T-cell (primary cell): ENCODE measurements at regions not wholly inside any gene's neighbourhood (a gene's known extent, or its start where the extent isn't known, plus 50 kb on each side); places are given as distances from the start of the nearest gene placed in this dataset.
"Not testable (repeated sequence)": the region's sequence is repeated elsewhere in the genome, so short reads cannot be mapped to it uniquely, and the experiment has no call there.

Experiments used
- ATAC-seq, 4 experiments: fragments of 200-7000 bp in 3 of 4; fragments of 150-1000 bp in 1 of 4; cut with Tn5 transposase; replicated peaks in 1 of 4; 1 replicate in 3 of 4; 2 replicates in 1 of 4; pipeline ENCODE4 v1.10.0; 2021; ENCODE audit warnings: moderate library complexity in 3 of 4, mild to moderate bottlenecking in 2 of 4, moderate number of reproducible peaks in 1 of 4
- CTCF ChIA-PET, 2 donors: fragments of 300-600 bp; sonication (Branson Sonifier 250); formaldehyde crosslinking; loops; one replicate each; lab custom pipeline; 2022; ENCODE audit warnings: antibody characterized with exemption in 2 of 2; lab: Charles Lee
- POLR2A ChIA-PET, 2 donors: fragments of 300-600 bp; sonication (Branson Sonifier 250); formaldehyde crosslinking; loops; one replicate each; lab custom pipeline; 2022; ENCODE audit warnings: antibody characterized with exemption in 2 of 2; lab: Charles Lee
- DNase-seq, 35 experiments: peaks; one replicate each; pipeline versions ENCODE4 v3.0.0 to v3.0.0-alpha.2; 2013 to 2023
- H3K27ac ChIP-seq: one replicate; pipeline ENCODE4 v1.5.1; 2013; ENCODE audit warnings: low read length
- H3K27me3 ChIP-seq, 2 experiments: replicated peaks in 1 of 2; 1 replicate in 1 of 2; 2 replicates in 1 of 2; pipeline versions ENCODE4 v1.6.1 to v1.7.0; 2013; ENCODE audit warnings: low read length in 1 of 2, mixed read lengths in 1 of 2; ENCODE audit not compliant: control insufficient read depth in 2 of 2, insufficient read depth in 2 of 2; ENCODE audit errors: extremely low read depth in 1 of 2
- H3K36me3 ChIP-seq, 2 donors: 1 replicate in 1 of 2; 2 replicates in 1 of 2; pipeline versions ENCODE4 v1.6.1 to v1.7.0; 2013; ENCODE audit warnings: low read length in 1 of 2; ENCODE audit not compliant: control insufficient read depth in 2 of 2, insufficient read depth in 1 of 2; ENCODE audit errors: extremely low read depth in 1 of 2
- H3K4me1 ChIP-seq, 2 experiments: 1 replicate in 1 of 2; 2 replicates in 1 of 2; pipeline versions ENCODE4 v1.6.1 to v1.7.0; 2013; ENCODE audit warnings: low read length in 2 of 2, mixed read lengths in 1 of 2; ENCODE audit not compliant: insufficient read depth in 2 of 2, control insufficient read depth in 1 of 2; ENCODE audit errors: extremely low read depth in 1 of 2
- H3K4me3 ChIP-seq, 2 donors: 1 replicate in 1 of 2; 2 replicates in 1 of 2; pipeline versions ENCODE4 v1.5.1 to v1.7.0; 2013; ENCODE audit warnings: mild to moderate bottlenecking in 2 of 2, low read length in 1 of 2, moderate library complexity in 1 of 2; ENCODE audit not compliant: control insufficient read depth in 1 of 2; ENCODE audit errors: extremely low read depth in 1 of 2
- H3K9me3 ChIP-seq: 2 replicates; pipeline ENCODE4 v1.7.0; 2013
- H3K27ac Mint-ChIP-seq, 2 donors: one replicate each; pipeline ENCODE4 v1.8.0; 2020 to 2021; ENCODE audit warnings: mild to moderate bottlenecking in 2 of 2, mixed read lengths in 2 of 2
- H3K27me3 Mint-ChIP-seq, 2 donors: one replicate each; pipeline ENCODE4 v1.8.0; 2021 to 2022; ENCODE audit warnings: mixed read lengths in 2 of 2
- H3K36me3 Mint-ChIP-seq: one replicate; pipeline ENCODE4 v1.8.0; 2021; ENCODE audit warnings: mixed read lengths
- H3K4me1 Mint-ChIP-seq, 3 donors: one replicate each; pipeline ENCODE4 v1.8.0; 2020 to 2022; ENCODE audit warnings: mixed read lengths in 3 of 3, mild to moderate bottlenecking in 1 of 3
- H3K4me3 Mint-ChIP-seq, 3 donors: one replicate each; pipeline ENCODE4 v1.8.0; 2020 to 2022; ENCODE audit warnings: mild to moderate bottlenecking in 3 of 3, mixed read lengths in 3 of 3, moderate library complexity in 3 of 3
- H3K9me3 Mint-ChIP-seq, 3 donors: one replicate each; pipeline ENCODE4 v1.8.0; 2020 to 2022; ENCODE audit warnings: mixed read lengths in 3 of 3
- WGBS: methylation state at CpG from one replicate; pipeline ENCODE4 v1.1.5; 2013; ENCODE audit warnings: missing lambda C conversion rate; ENCODE audit not compliant: insufficient coverage; 5-methylcytosine and 5-hydroxymethylcytosine counted together

DNA sequence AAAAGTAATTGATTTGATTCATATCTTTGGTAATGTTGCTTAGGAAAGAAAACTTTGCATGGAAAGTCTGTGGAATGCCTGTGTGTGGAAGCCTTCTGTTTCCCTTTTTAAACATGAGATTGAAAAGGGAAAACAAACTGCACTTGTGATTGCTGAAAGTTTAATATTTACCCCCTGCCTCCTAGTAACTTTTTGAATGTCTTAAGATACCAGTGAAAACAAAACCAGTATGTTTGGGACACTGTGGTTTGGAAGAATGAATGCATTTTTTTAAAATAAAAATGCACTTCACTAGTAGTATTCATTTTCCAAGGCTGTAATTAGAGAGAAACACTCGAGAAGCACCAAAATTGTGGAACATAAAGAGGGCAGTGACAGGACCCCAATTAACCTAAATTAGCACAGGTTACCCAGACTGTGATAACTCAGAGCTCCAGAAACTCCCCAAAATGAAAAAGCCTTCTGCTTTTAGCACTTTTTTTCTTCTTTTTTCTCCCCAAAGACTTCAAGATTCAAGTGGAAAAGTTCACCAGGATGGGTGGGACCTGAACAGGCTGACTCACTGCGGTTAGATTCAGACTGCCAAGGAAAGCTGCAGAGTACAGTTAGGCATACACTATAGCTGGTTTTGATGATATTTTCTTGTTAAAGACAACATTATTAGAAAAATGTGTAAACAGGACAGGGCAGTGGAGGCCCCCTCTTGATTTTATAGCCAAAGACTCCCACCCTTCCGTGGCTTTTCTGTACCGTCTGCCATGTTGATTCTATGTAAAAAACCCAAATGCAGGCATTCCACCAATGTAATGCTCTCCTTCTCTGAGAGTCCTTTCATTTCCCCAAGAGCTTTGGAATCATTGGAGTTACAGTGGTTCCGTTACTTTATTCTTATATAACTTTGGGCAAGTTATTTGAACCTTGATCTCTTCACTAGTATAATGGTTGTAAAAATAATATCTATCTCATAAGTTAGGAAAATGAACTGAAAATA lies 88.6 kb upstream of the NBPF26 start:
- H3K9me3 Mint-ChIP-seq, H3K36me3 Mint-ChIP-seq, ATAC-seq, H3K36me3 ChIP-seq, H3K4me1 Mint-ChIP-seq, H3K27ac Mint-ChIP-seq, H3K9me3 ChIP-seq, H3K27me3 Mint-ChIP-seq, H3K4me3 ChIP-seq, POLR2A ChIA-PET, H3K27me3 ChIP-seq, H3K4me3 Mint-ChIP-seq, H3K27ac ChIP-seq, H3K4me1 ChIP-seq, DNase-seq, CTCF ChIA-PET: not testable (repeated sequence)
- no CpG with 5 or more reads among the region's 5 CpGs for WGBS

DNA sequence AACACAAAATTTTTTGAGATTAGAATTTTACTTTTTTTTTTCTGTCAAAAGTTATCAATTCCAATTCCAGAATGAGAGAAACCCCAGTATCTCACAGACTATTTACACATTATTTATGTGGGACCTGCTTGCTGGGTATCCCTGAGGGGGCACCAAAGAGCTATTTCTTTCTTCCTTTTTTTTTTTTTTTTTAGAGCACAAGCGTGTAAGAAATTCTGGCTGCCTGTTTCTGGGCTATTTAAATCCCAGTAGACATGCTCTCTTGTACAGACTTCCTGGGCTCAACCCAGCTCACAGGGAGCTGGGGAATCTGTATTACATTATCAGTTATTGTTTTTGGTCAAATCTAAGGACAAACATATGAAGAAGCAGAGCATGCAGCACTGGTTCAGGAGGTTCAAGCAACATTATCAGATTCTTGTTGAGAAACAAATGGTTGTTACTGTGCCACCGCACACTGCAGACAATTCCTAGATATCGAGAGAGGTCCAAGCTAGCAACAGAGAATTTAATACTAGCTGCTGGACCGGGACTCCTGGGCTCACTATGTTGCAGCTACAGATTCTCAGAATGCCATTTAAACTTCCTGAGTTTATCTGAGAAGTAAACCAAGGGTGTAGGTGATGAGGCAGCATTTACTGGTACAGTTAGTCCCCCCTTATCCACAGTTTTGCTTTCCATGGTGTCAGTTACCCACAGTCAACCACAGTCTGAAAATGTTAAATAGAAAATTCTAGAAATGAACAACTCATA lies 83.3 kb upstream of the NBPF26 start:
- H3K9me3 ChIP-seq, H3K9me3 Mint-ChIP-seq, ATAC-seq, H3K36me3 ChIP-seq, H3K27me3 Mint-ChIP-seq, H3K4me3 ChIP-seq, DNase-seq, H3K4me1 ChIP-seq, H3K27ac Mint-ChIP-seq, H3K36me3 Mint-ChIP-seq, H3K4me3 Mint-ChIP-seq, H3K4me1 Mint-ChIP-seq, H3K27me3 ChIP-seq, POLR2A ChIA-PET, H3K27ac ChIP-seq, CTCF ChIA-PET: not testable (repeated sequence)
- no CpG with 5 or more reads among the region's 4 CpGs for WGBS

DNA sequence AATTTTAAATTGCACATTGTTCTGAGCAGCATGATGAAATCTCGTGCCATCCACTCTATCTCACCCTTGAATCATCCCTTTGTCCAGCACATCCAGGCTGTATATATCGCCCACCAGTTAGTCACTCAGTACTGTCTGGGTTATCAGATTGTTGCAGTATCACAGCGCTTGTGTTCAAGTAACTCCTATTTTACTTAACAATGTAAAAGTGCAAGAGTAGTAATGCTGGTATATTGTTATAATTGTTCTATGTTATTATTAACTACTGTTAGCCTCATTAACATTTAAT lies 82.8 kb upstream of the NBPF26 start:
- H3K4me1 Mint-ChIP-seq, H3K4me1 ChIP-seq, H3K27ac ChIP-seq, H3K4me3 ChIP-seq, H3K9me3 ChIP-seq, ATAC-seq, H3K9me3 Mint-ChIP-seq, DNase-seq, H3K27me3 ChIP-seq, H3K4me3 Mint-ChIP-seq, H3K27ac Mint-ChIP-seq, H3K27me3 Mint-ChIP-seq, POLR2A ChIA-PET, CTCF ChIA-PET, H3K36me3 ChIP-seq, H3K36me3 Mint-ChIP-seq: not testable (repeated sequence)
- no CpG with 5 or more reads among the region's 3 CpGs for WGBS

DNA sequence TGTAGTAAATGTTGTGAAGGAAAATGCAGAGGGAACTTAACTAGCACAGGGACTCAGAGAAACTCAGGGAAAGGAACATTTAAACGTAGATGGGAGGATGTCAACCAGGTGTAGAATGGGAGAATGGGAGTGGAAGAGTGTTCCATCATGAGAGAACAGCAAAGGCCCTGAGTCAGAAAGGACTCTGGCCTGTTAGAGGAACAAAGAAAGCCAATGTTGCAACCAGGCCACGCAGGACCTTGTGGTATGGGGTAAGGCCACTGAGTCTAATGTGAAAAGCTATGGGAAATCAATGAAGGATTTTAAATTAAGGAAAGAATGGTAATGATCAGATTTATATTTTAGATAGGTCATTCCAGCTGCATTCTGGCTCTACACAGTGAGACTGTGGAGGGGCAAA lies 76.6 kb upstream of the NBPF26 start:
- H3K27ac ChIP-seq, DNase-seq, H3K27me3 Mint-ChIP-seq, H3K4me1 Mint-ChIP-seq, H3K4me3 ChIP-seq, POLR2A ChIA-PET, H3K4me3 Mint-ChIP-seq, H3K27ac Mint-ChIP-seq, H3K27me3 ChIP-seq, H3K4me1 ChIP-seq, ATAC-seq, CTCF ChIA-PET, H3K9me3 Mint-ChIP-seq, H3K36me3 Mint-ChIP-seq, H3K9me3 ChIP-seq, H3K36me3 ChIP-seq: not testable (repeated sequence)
- no CpG with 5 or more reads among the region's 2 CpGs for WGBS

DNA sequence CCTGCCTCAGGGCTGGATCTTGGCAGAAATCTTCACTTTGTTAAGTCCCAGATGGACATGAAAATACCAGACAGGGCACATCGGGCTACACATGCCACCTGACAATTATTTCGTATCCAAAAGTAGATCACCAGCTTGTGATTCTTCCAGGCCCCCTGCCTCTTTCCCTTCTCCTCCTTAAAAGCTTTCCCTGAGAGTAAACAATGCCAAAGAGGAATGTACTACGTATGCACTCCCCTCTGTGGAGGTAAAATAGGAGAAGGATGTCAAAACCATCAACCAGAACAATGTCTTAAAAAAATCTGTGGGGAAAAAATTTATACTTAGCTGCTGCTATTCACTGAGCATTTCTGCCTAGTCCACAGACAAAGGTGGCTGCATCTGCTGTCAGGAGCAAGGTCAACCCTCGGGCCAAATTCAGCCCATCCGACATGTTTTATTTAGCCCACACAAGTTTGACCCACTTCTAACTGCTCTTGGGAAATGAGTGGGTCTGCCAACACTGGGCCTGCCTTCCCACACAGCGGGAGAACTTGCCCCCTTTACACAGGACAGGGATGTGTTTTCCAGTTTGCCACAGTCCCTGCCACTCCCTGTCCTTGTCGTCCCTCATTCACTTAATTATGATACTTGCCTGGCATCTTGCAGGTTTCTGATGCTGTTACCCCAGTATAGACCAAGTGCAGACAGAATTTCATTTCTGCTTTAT lies 74.7 kb upstream of the NBPF26 start:
- H3K36me3 Mint-ChIP-seq, H3K4me1 ChIP-seq, CTCF ChIA-PET, H3K4me3 Mint-ChIP-seq, H3K4me3 ChIP-seq, POLR2A ChIA-PET, H3K27me3 ChIP-seq, DNase-seq, H3K27me3 Mint-ChIP-seq, H3K9me3 ChIP-seq, H3K27ac ChIP-seq, H3K27ac Mint-ChIP-seq, H3K36me3 ChIP-seq, ATAC-seq, H3K4me1 Mint-ChIP-seq, H3K9me3 Mint-ChIP-seq: not testable (repeated sequence)
- no CpG with 5 or more reads among the region's 7 CpGs for WGBS

DNA sequence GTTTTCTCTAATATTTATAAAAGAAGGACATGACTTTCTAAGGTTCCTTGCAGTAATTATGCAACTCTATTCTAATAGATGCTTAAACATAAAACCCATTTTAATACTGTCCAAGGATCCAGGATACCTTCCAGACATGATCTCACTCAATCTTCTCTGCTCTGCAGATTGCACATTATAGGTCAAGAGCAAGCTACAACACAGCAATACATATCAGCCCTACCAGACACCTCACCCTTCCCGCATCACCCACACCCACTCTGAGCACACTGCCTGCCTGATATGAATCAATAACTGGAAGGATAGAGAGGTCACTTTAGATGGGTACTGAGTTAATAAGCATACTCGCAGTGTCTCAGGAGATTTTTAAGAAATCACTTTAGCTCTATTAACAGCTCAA lies 74.0 kb upstream of the NBPF26 start:
- H3K36me3 ChIP-seq, POLR2A ChIA-PET, H3K27ac ChIP-seq, H3K27me3 ChIP-seq, H3K9me3 Mint-ChIP-seq, H3K27me3 Mint-ChIP-seq, H3K27ac Mint-ChIP-seq, H3K36me3 Mint-ChIP-seq, CTCF ChIA-PET, H3K9me3 ChIP-seq, DNase-seq, H3K4me3 ChIP-seq, H3K4me1 ChIP-seq, ATAC-seq, H3K4me3 Mint-ChIP-seq, H3K4me1 Mint-ChIP-seq: not testable (repeated sequence)
- no CpG with 5 or more reads among the region's 2 CpGs for WGBS
